ENCODE measurements at regions not wholly inside any gene's neighbourhood (a gene's known extent, or its start where the extent isn't known, plus 50 kb on each side); places are given as distances from the start of the nearest gene placed in this dataset.

- H3K9me3 ChIP-seq, result no peaks in the 10 kb centered on the region
- intact Hi-C loops (cut with DNase I), result no loop called here
- ATAC-seq (peak; percentile 26 to 59 (median 42)), DNase-seq (no peak)
- H3K36me3 ChIP-seq, result no peaks in the 10 kb centered on the region
- WGBS (ENCODE audit: insufficient coverage, low coverage, low lambda C conversion rate, missing lambda C conversion rate), result 44% methylated on average over 3 of the region's 3 CpGs
- no peaks in the 10 kb centered on the region for H3K27me3 ChIP-seq
- H3K27ac ChIP-seq, result peak overlapping the region in 1 of 3 donors; percentile 29
- no peak for TF ChIP-seq CTCF (IDR thresholded peaks at IDR 0.05)
- no peak for TF ChIP-seq POLR2A (IDR thresholded peaks at IDR 0.05)
- H3K4me1 ChIP-seq, result peaks cover 0 to 38% (median 19%) of the 10 kb centered on the region in 4 donors
- H3K4me3 ChIP-seq, result no peak overlapping the region
Observed at GRCh38 chr7:41418337-41418736, 284.6 kb downstream of the INHBA start.

GRCh38 chr7:41416208-41416595, 286.7 kb downstream of the INHBA start:
- peak in 1 of 4 donors; percentile 2 for ATAC-seq
- intact Hi-C loops (cut with DNase I), result no loop called here
- peaks cover 0 to 38% (median 19%) of the 10 kb centered on the region in 4 donors for H3K4me1 ChIP-seq
- no peaks in the 10 kb centered on the region for H3K9me3 ChIP-seq
- no peak overlapping the region for H3K4me3 ChIP-seq
- H3K36me3 ChIP-seq, result no peaks in the 10 kb centered on the region
- DNase-seq, result no peak
- TF ChIP-seq CTCF (IDR thresholded peaks at IDR 0.05), result no peak
- TF ChIP-seq POLR2A (IDR thresholded peaks at IDR 0.05), result no peak
- H3K27ac ChIP-seq, result peak overlapping the region in 1 of 3 donors; percentile 69
- 53% methylated on average over 3 of the region's 3 CpGs for WGBS (ENCODE audit: insufficient coverage, low coverage, low lambda C conversion rate, missing lambda C conversion rate)
- no peaks in the 10 kb centered on the region for H3K27me3 ChIP-seq

GRCh38 chr7:41415471-41416207, 287.3 kb downstream of the INHBA start:
- no peaks in the 10 kb centered on the region for H3K27me3 ChIP-seq
- WGBS (ENCODE audit: insufficient coverage, low coverage, low lambda C conversion rate, missing lambda C conversion rate), result 43% methylated on average over 5 of the region's 5 CpGs
- no peak overlapping the region for H3K4me3 ChIP-seq
- peak; percentile 81 to 96 (median 85) for ATAC-seq
- intact Hi-C loops (cut with DNase I), result no loop called here
- TF ChIP-seq CTCF (IDR thresholded peaks at IDR 0.05) (no peak), POLR2A (IDR thresholded peaks at IDR 0.05) (no peak)
- DNase-seq, result peak in 1 of 3 donors; percentile 67
- H3K36me3 ChIP-seq, result no peaks in the 10 kb centered on the region
- peaks cover 0 to 38% (median 19%) of the 10 kb centered on the region in 4 donors for H3K4me1 ChIP-seq
- H3K9me3 ChIP-seq, result no peaks in the 10 kb centered on the region
- peak overlapping the region in 2 of 3 donors; percentile 49 to 71 for H3K27ac ChIP-seq

GRCh38 chr7:41415051-41415450, 287.8 kb downstream of the INHBA start:
- intact Hi-C loops (cut with DNase I), result no loop called here

More at GRCh38 chr7:41415051-41415450, 287.8 kb downstream of the INHBA start:
- 56% methylated on average over 4 of the region's 4 CpGs for WGBS (ENCODE audit: insufficient coverage, low coverage, low lambda C conversion rate, missing lambda C conversion rate)
- H3K4me3 ChIP-seq, result no peak overlapping the region
- H3K9me3 ChIP-seq, result no peaks in the 10 kb centered on the region
- H3K36me3 ChIP-seq, result no peaks in the 10 kb centered on the region
- no peak for TF ChIP-seq CTCF (IDR thresholded peaks at IDR 0.05)
- no peak for TF ChIP-seq POLR2A (IDR thresholded peaks at IDR 0.05)
- DNase-seq (peak in 1 of 3 donors; percentile 46), ATAC-seq (peak; percentile 41 to 61 (median 48))
- H3K27me3 ChIP-seq, result no peaks in the 10 kb centered on the region
- H3K27ac ChIP-seq, result peak overlapping the region; percentile 45 to 71 (median 49)
- H3K4me1 ChIP-seq, result peaks cover 0 to 38% (median 19%) of the 10 kb centered on the region in 4 donors

All from right lobe of liver (tissue), 6 donors.